Gastrocnemius medialis (tissue), 4 donors: ENCODE measurements at regions not wholly inside any gene's neighbourhood (a gene's known extent, or its start where the extent isn't known, plus 50 kb on each side); places are given as distances from the start of the nearest gene placed in this dataset.
"Not testable (repeated sequence)": the region's sequence is repeated elsewhere in the genome, so short reads cannot be mapped to it uniquely, and the experiment has no call there.

Experiments
- ATAC-seq, 2 donors: fragments of 150-250 bp; one replicate each; pipeline ENCODE4 v1.9.1; 2016
- DNase-seq, 2 donors: peaks; one replicate each; pipeline ENCODE4 v3.0.0-alpha.2; 2019
- H3K27ac ChIP-seq, 4 donors: fragments of 200-600 bp; sonication (generic); 1 replicate in 1 of 4; 2 replicates in 3 of 4; pipeline ENCODE4 v1.5.1; 2016 to 2018; ENCODE audit warnings: mild to moderate bottlenecking in 2 of 4, moderate library complexity in 1 of 4
- H3K27me3 ChIP-seq, 3 donors: fragments of 200-600 bp; sonication (generic) in 2 of 3; 1 replicate in 1 of 3; 2 replicates in 2 of 3; pipeline versions ENCODE4 v1.5.1 to v1.6.0; 2016 to 2019; ENCODE audit warnings: mild to moderate bottlenecking in 1 of 3, moderate library complexity in 1 of 3
- H3K36me3 ChIP-seq, 2 donors: fragments of 200-600 bp; sonication (generic) in 1 of 2; one replicate each; pipeline ENCODE4 v1.5.1; 2017 to 2018
- H3K4me1 ChIP-seq, 2 donors: fragments of 200-600 bp; sonication (generic) in 1 of 2; one replicate each; pipeline ENCODE4 v1.5.1; 2016 to 2017; ENCODE audit warnings: mild to moderate bottlenecking in 2 of 2
- H3K4me3 ChIP-seq, 4 donors: fragments of 200-600 bp; sonication (generic) in 3 of 4; 1 replicate in 1 of 4; 2 replicates in 3 of 4; pipeline ENCODE4 v1.5.1; 2016 to 2019; ENCODE audit warnings: mild to moderate bottlenecking in 2 of 4
- H3K9me3 ChIP-seq, 3 donors: fragments of 200-600 bp; sonication (generic) in 2 of 3; 1 replicate in 1 of 3; 2 replicates in 2 of 3; pipeline ENCODE4 v1.5.1; 2016 to 2019
- CTCF ChIP-seq, 5 experiments: fragments of 450-650 bp in 3 of 5; fragments of 200-600 bp in 2 of 5; sonication (generic) in 2 of 5; IDR thresholded peaks in 4 of 5; conservative IDR thresholded peaks in 1 of 5; 1 replicate in 4 of 5; 2 replicates in 1 of 5; pipeline ENCODE4 v1.5.1; 2016 to 2019; ENCODE audit warnings: antibody characterized with exemption in 5 of 5, mild to moderate bottlenecking in 3 of 5, moderate library complexity in 3 of 5
- POLR2A ChIP-seq, 2 donors: fragments of 450-650 bp; IDR thresholded peaks; one replicate each; pipeline ENCODE4 v1.6.1; 2017; ENCODE audit warnings: antibody characterized with exemption in 2 of 2, mild to moderate bottlenecking in 2 of 2, moderate library complexity in 2 of 2
- in situ Hi-C, 4 donors: fragments of 200-750 bp; cut with MboI; loops; one replicate each; pipeline versions ENCODE4 v1.15.0 to v1.8.0; 2017; ENCODE audit warnings: low sequenced_read_pairs in 4 of 4
- intact Hi-C: fragments of 100-400 bp; cut with DNase I; formaldehyde crosslinking; loops from one replicate; pipeline ENCODE4 v1.15.1; 2023; ENCODE audit warnings: low total_unique reads

GRCh38 chr2:97348265-97348664 lies 235.3 kb downstream of the ANKRD36 start:
- Histone ChIP-seq H3K36me3 (no peaks in the 10 kb centered on the region), H3K27ac (no peak overlapping the region), H3K4me1 (no peaks in the 10 kb centered on the region), H3K4me3 (no peak overlapping the region), H3K9me3 (no peaks in the 10 kb centered on the region), H3K27me3 (no peaks in the 10 kb centered on the region)
- no peak for ATAC-seq
- intact Hi-C loops: no loop called here
- in situ Hi-C loops: no loop called here
- no peak for DNase-seq
- TF ChIP-seq POLR2A (IDR thresholded peaks at IDR 0.05) (no peak), CTCF (IDR thresholded peaks at IDR 0.05 in 4 of 5, conservative IDR thresholded peaks at IDR 0.05 in 1 of 5) (no peak)

GRCh38 chr2:97344937-97345336 lies 232.0 kb downstream of the ANKRD36 start:
- intact Hi-C loops: not testable (repeated sequence)

GRCh38 chr2:97333674-97334073 lies 220.7 kb downstream of the ANKRD36 start:
- H3K4me3 ChIP-seq, H3K4me1 ChIP-seq, H3K36me3 ChIP-seq, ATAC-seq, DNase-seq, H3K9me3 ChIP-seq, H3K27me3 ChIP-seq, H3K27ac ChIP-seq, intact Hi-C loops, in situ Hi-C loops: not testable (repeated sequence)

More at GRCh38 chr2:97344937-97345336, 232.0 kb downstream of the ANKRD36 start:
- H3K4me3 ChIP-seq, H3K4me1 ChIP-seq, ATAC-seq, H3K27ac ChIP-seq, DNase-seq, H3K36me3 ChIP-seq, H3K9me3 ChIP-seq, in situ Hi-C loops, H3K27me3 ChIP-seq: not testable (repeated sequence)

- H3K27ac ChIP-seq, H3K4me3 ChIP-seq, in situ Hi-C loops, H3K36me3 ChIP-seq, DNase-seq, H3K27me3 ChIP-seq, ATAC-seq, H3K9me3 ChIP-seq, H3K4me1 ChIP-seq, intact Hi-C loops: not testable (repeated sequence)
Measured at GRCh38 chr2:97332184-97332583, 219.2 kb downstream of the ANKRD36 start.

- H3K27me3 ChIP-seq, H3K4me1 ChIP-seq, H3K9me3 ChIP-seq, ATAC-seq, H3K27ac ChIP-seq, H3K4me3 ChIP-seq, DNase-seq, H3K36me3 ChIP-seq, in situ Hi-C loops, intact Hi-C loops: not testable (repeated sequence)
Measured at GRCh38 chr2:97321936-97322713, 209.2 kb downstream of the ANKRD36 start.

GRCh38 chr2:97315358-97315757 lies 202.4 kb downstream of the ANKRD36 start:
- H3K4me1 ChIP-seq, in situ Hi-C loops, DNase-seq, intact Hi-C loops, H3K4me3 ChIP-seq, H3K27me3 ChIP-seq, H3K9me3 ChIP-seq, ATAC-seq, H3K27ac ChIP-seq, H3K36me3 ChIP-seq: not testable (repeated sequence)

GRCh38 chr2:97312426-97312825 lies 199.5 kb downstream of the ANKRD36 start:
- ATAC-seq, DNase-seq, H3K27me3 ChIP-seq, intact Hi-C loops, H3K27ac ChIP-seq, in situ Hi-C loops, H3K4me1 ChIP-seq, H3K36me3 ChIP-seq, H3K9me3 ChIP-seq, H3K4me3 ChIP-seq: not testable (repeated sequence)

- H3K4me3 ChIP-seq, intact Hi-C loops, DNase-seq, H3K36me3 ChIP-seq, H3K27me3 ChIP-seq, H3K27ac ChIP-seq, ATAC-seq, in situ Hi-C loops, H3K9me3 ChIP-seq, H3K4me1 ChIP-seq: not testable (repeated sequence)
Measured at GRCh38 chr2:97305426-97305825, 192.5 kb downstream of the ANKRD36 start.

- H3K4me1 ChIP-seq, intact Hi-C loops, H3K27me3 ChIP-seq, in situ Hi-C loops, H3K36me3 ChIP-seq, H3K4me3 ChIP-seq, H3K9me3 ChIP-seq: not testable (repeated sequence)
- DNase-seq: peak; percentile 1 to 15
- peak; percentile 90 to 95 for ATAC-seq
- H3K27ac ChIP-seq: peak overlapping the region in 2 of 4 donors; percentile 28 to 73
Measured at GRCh38 chr2:97302881-97303280, 189.9 kb downstream of the ANKRD36 start.

- H3K4me1 ChIP-seq, intact Hi-C loops, H3K4me3 ChIP-seq, in situ Hi-C loops, H3K27ac ChIP-seq, DNase-seq, H3K36me3 ChIP-seq, H3K9me3 ChIP-seq, H3K27me3 ChIP-seq: not testable (repeated sequence)
- ATAC-seq: peak; percentile 28 to 40
Measured at GRCh38 chr2:97301771-97302170, 188.8 kb downstream of the ANKRD36 start.
